ENCODE measurements at regions not wholly inside any gene's neighbourhood (a gene's known extent, or its start where the extent isn't known, plus 50 kb on each side); places are given as distances from the start of the nearest gene placed in this dataset.

DNA sequence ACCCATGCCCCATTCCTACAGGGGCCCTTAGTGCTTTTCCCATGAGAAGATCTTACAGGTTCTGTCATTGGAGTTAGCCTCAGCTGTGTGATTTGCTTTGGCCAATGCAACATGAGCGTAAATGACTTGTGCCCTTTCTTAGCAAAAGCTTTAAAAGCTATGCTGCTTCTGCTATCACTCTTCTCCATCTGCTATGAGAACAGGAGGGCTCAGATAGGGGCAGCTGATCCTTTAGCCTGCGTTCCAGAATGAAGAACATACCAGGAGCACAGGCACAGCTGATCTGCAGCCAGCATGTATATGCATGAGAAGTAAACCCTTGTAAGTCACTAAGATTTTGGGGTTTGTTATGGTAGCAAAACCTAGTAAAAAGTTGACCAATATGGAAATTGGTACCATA, 218.2 kb downstream of the SH2D4B start:
- ChIA-PET POLR2A (no interaction called here), CTCF (no interaction called here)
- peaks cover 2% of the 10 kb centered on the region for H3K27me3 Mint-ChIP-seq
- H3K36me3 Mint-ChIP-seq (ENCODE audit: low read depth) = no peaks in the 10 kb centered on the region
- ATAC-seq (ENCODE audit: low read depth) = no peak
- H3K9me3 Mint-ChIP-seq = no peaks in the 10 kb centered on the region
- H3K4me1 Mint-ChIP-seq = no peaks in the 10 kb centered on the region
- H3K4me3 Mint-ChIP-seq = no peak overlapping the region
- no peak for DNase-seq
- intact Hi-C loops (cut with micrococcal nuclease) = no loop called here
- TF ChIP-seq, protein P1, sequence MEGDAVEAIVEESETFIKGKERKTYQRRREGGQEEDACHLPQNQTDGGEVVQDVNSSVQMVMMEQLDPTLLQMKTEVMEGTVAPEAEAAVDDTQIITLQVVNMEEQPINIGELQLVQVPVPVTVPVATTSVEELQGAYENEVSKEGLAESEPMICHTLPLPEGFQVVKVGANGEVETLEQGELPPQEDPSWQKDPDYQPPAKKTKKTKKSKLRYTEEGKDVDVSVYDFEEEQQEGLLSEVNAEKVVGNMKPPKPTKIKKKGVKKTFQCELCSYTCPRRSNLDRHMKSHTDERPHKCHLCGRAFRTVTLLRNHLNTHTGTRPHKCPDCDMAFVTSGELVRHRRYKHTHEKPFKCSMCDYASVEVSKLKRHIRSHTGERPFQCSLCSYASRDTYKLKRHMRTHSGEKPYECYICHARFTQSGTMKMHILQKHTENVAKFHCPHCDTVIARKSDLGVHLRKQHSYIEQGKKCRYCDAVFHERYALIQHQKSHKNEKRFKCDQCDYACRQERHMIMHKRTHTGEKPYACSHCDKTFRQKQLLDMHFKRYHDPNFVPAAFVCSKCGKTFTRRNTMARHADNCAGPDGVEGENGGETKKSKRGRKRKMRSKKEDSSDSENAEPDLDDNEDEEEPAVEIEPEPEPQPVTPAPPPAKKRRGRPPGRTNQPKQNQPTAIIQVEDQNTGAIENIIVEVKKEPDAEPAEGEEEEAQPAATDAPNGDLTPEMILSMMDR (IDR thresholded peaks at IDR 0.05) = no peak
- H3K27ac Mint-ChIP-seq = no peak overlapping the region

DNA sequence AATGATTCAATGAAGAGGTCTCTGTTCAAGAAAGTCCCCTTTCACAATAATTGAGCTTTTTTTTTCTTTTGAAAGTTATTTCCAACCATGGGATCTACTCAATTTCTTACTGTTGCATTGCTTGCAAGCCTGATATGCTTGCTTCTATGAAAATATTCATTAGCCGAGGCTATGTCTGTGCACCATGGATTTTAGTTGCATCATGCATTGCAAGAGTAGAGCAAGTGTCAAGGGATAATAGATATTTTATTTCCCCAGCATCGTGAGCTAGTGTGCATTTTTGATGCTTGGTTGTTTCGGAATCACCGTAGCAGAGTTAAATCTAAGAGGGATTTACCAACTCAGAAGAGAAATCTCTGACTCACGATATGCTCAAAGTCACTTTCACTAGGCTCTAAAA, 222.0 kb downstream of the SH2D4B start:
- TF ChIP-seq, protein P1 (IDR thresholded peaks at IDR 0.05) = no peak
- no peak for DNase-seq
- POLR2A ChIA-PET = no interaction called here

DNA sequence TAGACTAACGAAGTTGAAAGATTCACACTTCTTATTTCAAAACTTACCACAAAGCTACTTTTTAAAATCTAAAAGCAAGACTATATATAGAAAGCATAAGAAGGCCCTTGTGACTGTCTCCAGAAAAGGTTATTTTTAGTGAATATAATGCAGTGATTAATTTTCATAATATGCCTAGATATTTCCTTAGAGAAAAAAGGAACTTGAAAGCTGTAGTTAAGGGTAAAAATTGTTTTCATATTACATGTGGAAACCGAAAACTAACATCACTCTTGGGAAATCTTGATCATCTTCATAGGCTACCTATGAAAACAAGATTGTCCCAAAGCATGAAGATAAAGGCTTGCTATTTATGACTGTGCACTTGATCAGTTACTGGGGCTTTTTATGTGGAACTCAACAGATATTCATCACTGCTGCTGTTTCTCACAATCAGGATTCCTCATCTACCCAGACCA, 223.2 kb downstream of the SH2D4B start:
- no peaks in the 10 kb centered on the region for H3K36me3 Mint-ChIP-seq (ENCODE audit: low read depth)
- no peaks in the 10 kb centered on the region for H3K4me1 Mint-ChIP-seq
- ATAC-seq (ENCODE audit: low read depth) = no peak
- H3K9me3 Mint-ChIP-seq = no peaks in the 10 kb centered on the region
- CTCF ChIA-PET = no interaction called here
- no peak overlapping the region for H3K27ac Mint-ChIP-seq
- no peak overlapping the region for H3K4me3 Mint-ChIP-seq
- DNase-seq = no peak
- intact Hi-C loops (cut with micrococcal nuclease) = no loop called here
- H3K27me3 Mint-ChIP-seq = no peaks in the 10 kb centered on the region
- POLR2A ChIA-PET = no interaction called here
- TF ChIP-seq, protein P1 (IDR thresholded peaks at IDR 0.05) = no peak

More for the DNA sequence above, 222.0 kb downstream of the SH2D4B start:
- intact Hi-C loops (cut with micrococcal nuclease) = no loop called here
- Mint-ChIP-seq H3K27ac (no peak overlapping the region), H3K4me1 (no peaks in the 10 kb centered on the region), H3K4me3 (no peak overlapping the region), H3K27me3 (no peaks in the 10 kb centered on the region), H3K36me3 (ENCODE audit: low read depth) (no peaks in the 10 kb centered on the region), H3K9me3 (no peaks in the 10 kb centered on the region)
- CTCF ChIA-PET = no interaction called here
- ATAC-seq (ENCODE audit: low read depth) = no peak

DNA sequence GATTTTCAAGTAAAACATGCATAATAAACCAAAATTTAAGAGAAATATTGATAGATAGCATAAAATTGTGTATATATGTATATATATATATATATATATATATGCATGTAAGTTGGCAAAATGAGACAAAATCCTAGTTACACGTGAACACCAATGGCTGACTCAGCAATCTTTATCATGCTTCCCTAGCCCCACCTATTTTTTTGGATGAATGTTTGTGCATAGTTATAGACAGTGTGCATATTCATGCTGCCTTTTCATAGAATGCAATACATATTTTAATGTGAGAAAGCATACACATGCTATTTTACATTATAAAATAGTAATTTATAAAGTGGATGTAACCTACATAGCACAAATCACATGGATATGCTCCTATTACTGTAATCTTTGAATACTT, 230.3 kb downstream of the SH2D4B start:
- H3K27me3 Mint-ChIP-seq = peaks cover 2% of the 10 kb centered on the region
- TF ChIP-seq, protein P1 (IDR thresholded peaks at IDR 0.05) = no peak
- ChIA-PET POLR2A (no interaction called here), CTCF (no interaction called here)
- intact Hi-C loops (cut with micrococcal nuclease) = no loop called here
- H3K27ac Mint-ChIP-seq = no peak overlapping the region
- ATAC-seq (ENCODE audit: low read depth) (no peak), DNase-seq (no peak)
- no peaks in the 10 kb centered on the region for H3K9me3 Mint-ChIP-seq
- H3K4me1 Mint-ChIP-seq = no peaks in the 10 kb centered on the region
- no peak overlapping the region for H3K4me3 Mint-ChIP-seq
- H3K36me3 Mint-ChIP-seq (ENCODE audit: low read depth) = no peaks in the 10 kb centered on the region

DNA sequence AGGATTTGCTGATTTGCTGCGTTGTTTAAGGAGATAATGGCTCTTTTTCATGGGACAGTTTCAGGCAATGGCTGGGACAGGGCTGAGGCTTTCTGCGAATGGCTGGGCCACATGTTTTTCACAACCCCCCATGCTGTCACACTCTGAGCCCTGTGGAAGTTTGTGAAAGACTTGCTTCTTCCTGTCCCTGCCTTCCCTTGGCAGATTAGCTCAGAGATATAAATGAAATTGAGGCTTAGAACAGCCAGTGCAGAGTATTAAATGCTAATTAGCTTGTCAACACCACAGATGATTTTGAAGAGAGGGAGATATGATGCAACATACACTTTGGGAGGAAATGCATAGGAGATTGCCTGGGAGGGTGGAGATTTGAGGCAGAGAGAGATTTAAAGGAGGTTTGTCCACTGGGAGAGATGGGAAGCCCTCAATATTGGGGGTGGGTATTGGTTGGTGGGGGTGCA, 232.0 kb downstream of the SH2D4B start:
- intact Hi-C loops (cut with micrococcal nuclease) = no loop called here
- no peak overlapping the region for H3K27ac Mint-ChIP-seq
- no peaks in the 10 kb centered on the region for H3K36me3 Mint-ChIP-seq (ENCODE audit: low read depth)
- H3K9me3 Mint-ChIP-seq = no peaks in the 10 kb centered on the region
- TF ChIP-seq, protein P1 (IDR thresholded peaks at IDR 0.05) = no peak
- ATAC-seq (ENCODE audit: low read depth) = no peak
- DNase-seq = no peak
- ChIA-PET CTCF (no interaction called here), POLR2A (no interaction called here)
- H3K4me1 Mint-ChIP-seq = no peaks in the 10 kb centered on the region
- no peak overlapping the region for H3K4me3 Mint-ChIP-seq
- peaks cover 2% of the 10 kb centered on the region for H3K27me3 Mint-ChIP-seq

Data from activated B cell treated with CpG ODN at 0.5 μM for 24 hours (primary cell).